Skeletal muscle cell (primary cell): ENCODE measurements at regions not wholly inside any gene's neighbourhood (a gene's known extent, or its start where the extent isn't known, plus 50 kb on each side); places are given as distances from the start of the nearest gene placed in this dataset.
"Not testable (repeated sequence)": the region's sequence is repeated elsewhere in the genome, so short reads cannot be mapped to it uniquely, and the experiment has no call there.

Source experiments
- DNase-seq: peaks from one replicate; pipeline ENCODE4 v3.0.0-alpha.2; 2010; ENCODE audit warnings: low read depth
- H3K4me3 ChIP-seq: 2 replicates; pipeline ENCODE4 v1.5.1; 2011; ENCODE audit warnings: low read depth, mild to moderate bottlenecking, control low read depth, low read length, moderate library complexity

GRCh38 chr11:90542092-90542491 is 319.2 kb upstream of the CHORDC1 start:
- DNase-seq = no peak
- H3K4me3 ChIP-seq = no peak overlapping the region

- no peak for DNase-seq
- H3K4me3 ChIP-seq = no peak overlapping the region
These were observed 313.5 kb upstream of the CHORDC1 start for GRCh38 chr11:90536301-90536700.

- no peak overlapping the region for H3K4me3 ChIP-seq
- DNase-seq = no peak
These were observed 309.3 kb upstream of the CHORDC1 start for GRCh38 chr11:90532125-90532524.

- DNase-seq = no peak
- no peak overlapping the region for H3K4me3 ChIP-seq
These were observed 308.2 kb upstream of the CHORDC1 start for GRCh38 chr11:90531001-90531400.

GRCh38 chr11:90525962-90526361 is 303.1 kb upstream of the CHORDC1 start:
- no peak for DNase-seq
- no peak overlapping the region for H3K4me3 ChIP-seq

GRCh38 chr11:90512846-90513245 is 290.0 kb upstream of the CHORDC1 start:
- DNase-seq = no peak
- no peak overlapping the region for H3K4me3 ChIP-seq

GRCh38 chr11:90510839-90511238 is 288.0 kb upstream of the CHORDC1 start:
- no peak overlapping the region for H3K4me3 ChIP-seq
- DNase-seq = no peak

- DNase-seq = no peak
- no peak overlapping the region for H3K4me3 ChIP-seq
These were observed 278.2 kb upstream of the CHORDC1 start for GRCh38 chr11:90500922-90501568.

GRCh38 chr11:90496722-90497121 is 273.9 kb upstream of the CHORDC1 start:
- H3K4me3 ChIP-seq = no peak overlapping the region
- DNase-seq = no peak

- DNase-seq = no peak
- no peak overlapping the region for H3K4me3 ChIP-seq
These were observed 270.5 kb upstream of the CHORDC1 start for GRCh38 chr11:90493379-90493778.

- no peak overlapping the region for H3K4me3 ChIP-seq
- DNase-seq = no peak
These were observed 268.6 kb upstream of the CHORDC1 start for GRCh38 chr11:90491466-90491865.

GRCh38 chr11:90476442-90477007 is 253.7 kb upstream of the CHORDC1 start:
- DNase-seq = no peak
- H3K4me3 ChIP-seq = no peak overlapping the region

GRCh38 chr11:90468923-90469322 is 246.1 kb upstream of the CHORDC1 start:
- H3K4me3 ChIP-seq = no peak overlapping the region
- DNase-seq = peak; percentile 36

GRCh38 chr11:90465553-90465952 is 242.7 kb upstream of the CHORDC1 start:
- DNase-seq = no peak

GRCh38 chr11:90455347-90455920 is 232.6 kb upstream of the CHORDC1 start:
- not testable (repeated sequence) for H3K4me3 ChIP-seq, DNase-seq

More at GRCh38 chr11:90465553-90465952, 242.7 kb upstream of the CHORDC1 start:
- no peak overlapping the region for H3K4me3 ChIP-seq

- no peak overlapping the region for H3K4me3 ChIP-seq
- no peak for DNase-seq
These were observed 230.7 kb upstream of the CHORDC1 start for GRCh38 chr11:90453525-90453924.

GRCh38 chr11:90449606-90450005 is 226.8 kb upstream of the CHORDC1 start:
- no peak for DNase-seq
- H3K4me3 ChIP-seq = no peak overlapping the region

GRCh38 chr11:90448256-90448655 is 225.4 kb upstream of the CHORDC1 start:
- no peak for DNase-seq
- H3K4me3 ChIP-seq = no peak overlapping the region

GRCh38 chr11:90447618-90448017 is 224.8 kb upstream of the CHORDC1 start:
- no peak for DNase-seq
- no peak overlapping the region for H3K4me3 ChIP-seq

- H3K4me3 ChIP-seq = no peak overlapping the region
- DNase-seq = no peak
These were observed 223.4 kb upstream of the CHORDC1 start for GRCh38 chr11:90446207-90446606.

- no peak overlapping the region for H3K4me3 ChIP-seq
- DNase-seq = no peak
These were observed 215.2 kb upstream of the CHORDC1 start for GRCh38 chr11:90438069-90438468.
